Heart right ventricle (tissue), 16 donors: ENCODE measurements at regions not wholly inside any gene's neighbourhood (a gene's known extent, or its start where the extent isn't known, plus 50 kb on each side); places are given as distances from the start of the nearest gene placed in this dataset.

ENCODE experiments used
- ATAC-seq, 8 donors: fragments of 200-7000 bp; cut with Tn5 transposase; one replicate each; pipeline ENCODE4 v1.9.1; 2020; ENCODE audit warnings: mild to moderate bottlenecking in 8 of 8, moderate library complexity in 8 of 8, moderate number of reproducible peaks in 1 of 8
- DNase-seq, 2 donors: peaks; one replicate each; pipeline ENCODE4 v3.0.0-alpha.2; 2020
- H3K27ac ChIP-seq, 10 donors: fragments of 200-600 bp; sonication (generic) in 2 of 10; one replicate each; pipeline versions ENCODE4 v1.5.0 to v1.8.0; 2020 to 2022; ENCODE audit warnings: mild to moderate bottlenecking in 3 of 10
- H3K27me3 ChIP-seq, 7 donors: fragments of 200-600 bp; one replicate each; pipeline ENCODE4 v1.8.0; 2021 to 2022; ENCODE audit warnings: mild to moderate bottlenecking in 2 of 7
- H3K36me3 ChIP-seq, 9 donors: fragments of 200-600 bp; sonication (generic) in 1 of 9; one replicate each; pipeline versions ENCODE4 v1.5.0 to v1.8.0; 2020 to 2022; ENCODE audit warnings: mild to moderate bottlenecking in 2 of 9
- H3K4me1 ChIP-seq, 9 donors: fragments of 200-600 bp; sonication (generic) in 1 of 9; one replicate each; pipeline versions ENCODE4 v1.5.0 to v1.8.0; 2020 to 2022; ENCODE audit warnings: mild to moderate bottlenecking in 4 of 9
- H3K4me3 ChIP-seq, 10 donors: fragments of 200-600 bp; sonication (generic) in 2 of 10; one replicate each; pipeline versions ENCODE4 v1.5.0 to v1.8.0; 2020 to 2022; ENCODE audit warnings: mild to moderate bottlenecking in 7 of 10, moderate library complexity in 2 of 10
- H3K9me3 ChIP-seq, 11 donors: fragments of 200-600 bp in 10 of 11; sonication (generic) in 2 of 11; one replicate each; pipeline versions ENCODE4 v1.5.0 to v1.8.0; 2013 to 2022; ENCODE audit warnings: mild to moderate bottlenecking in 2 of 11, control low read depth in 1 of 11, moderate library complexity in 1 of 11
- WGBS, 2 donors: extraction: QIAGEN DNeasy Blood & Tissue Kit; methylation state at CpG; one replicate each; pipeline ENCODE4 v1.1.7; 2013; ENCODE audit warnings: inconsistent platforms in 1 of 2; 5-methylcytosine and 5-hydroxymethylcytosine counted together
- intact Hi-C, 10 donors: fragments of 100-400 bp; cut with DNase I; formaldehyde crosslinking; loops; one replicate each; pipeline versions ENCODE4 v1.11.1 to v1.14.2; 2022
- TF ChIP-seq, protein P1 (sequence below), 9 donors: fragments of 200-600 bp; sonication (generic) in 2 of 9; IDR thresholded peaks; one replicate each; pipeline versions ENCODE4 v1.5.0 to v1.8.0; 2021 to 2022; ENCODE audit warnings: antibody characterized with exemption in 9 of 9, mild to moderate bottlenecking in 5 of 9, moderate library complexity in 1 of 9
- donor health status: Arrhythmogenic right ventricular cardiomyopathy.
- donor health status: ischemic (EF 13 %, LVEDD 7.1; RV severe dilation, severe dysfunction).
- donor health status: healthy with polysubstance abuse.
- donor health status: DM: no; HTN: yes; CAD: no.
- donor health status: DM: no; HTN: no; CAD: no.
- donor health status: ischemic (EF 25% LVEDD 6.9; RV normal size, moderate dysfunction).
- donor health status: ischemic (EF 25% LVEDD 5.7; RV mildly dilated, moderate dysfunction).
- donor health status: healthy.
- donor health status: DM: yes; HTN: yes; CAD: no.
- donor health status: Ischemic cardiomyopathy.
- donor health status: ischemic (EF 35%, LVEDD 5.7; RV mildly dilated, moderate dysfunction).
- donor health status: nonischemic (EF 11% LVEDD 7.7; RV severe dilation, severe dysfunction).
- donor health status: DM: yes; HTN: yes; CAD: no.
- donor health status: PGD.
- donor health status: ischemic (EF 29% LVEDD 5.4; RV normal size, mild dysfunction).
- donor health status: nonischemic (EF 23%, LVEDD 6.1; RV moderate dilation, normal function).

DNA sequence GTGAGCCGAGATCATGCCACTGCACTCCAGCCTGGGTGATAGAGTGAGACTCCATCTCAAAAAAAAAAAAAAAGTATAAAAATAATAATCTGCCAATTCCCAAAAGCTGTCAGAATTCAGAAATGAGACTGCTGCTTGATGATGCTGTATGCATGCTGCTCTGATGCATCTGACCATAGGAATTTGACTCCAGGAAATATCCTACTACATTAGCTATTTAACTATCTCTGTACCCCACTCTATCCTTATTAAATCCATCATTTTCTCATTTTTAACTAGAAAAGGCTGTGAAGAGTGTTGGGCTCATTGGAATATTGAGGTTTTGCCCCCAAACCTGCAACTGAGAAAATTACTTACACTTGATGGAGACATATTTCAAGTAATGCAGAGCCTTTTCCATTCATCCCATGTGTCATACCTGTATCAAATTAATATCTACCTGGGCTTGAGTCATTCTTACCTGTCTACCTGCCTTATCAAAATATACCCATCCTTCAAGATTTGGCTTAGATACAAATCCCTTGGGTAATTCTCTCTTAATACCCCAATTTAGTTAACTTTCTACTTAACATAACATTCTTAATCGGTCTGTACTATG lies 135.2 kb upstream of the PREP start:
- Histone ChIP-seq H3K4me1 (no peaks in the 10 kb centered on the region), H3K27me3 (no peaks in the 10 kb centered on the region), H3K9me3 (no peaks in the 10 kb centered on the region), H3K36me3 (no peaks in the 10 kb centered on the region), H3K4me3 (no peak overlapping the region), H3K27ac (no peak overlapping the region)
- TF ChIP-seq, protein P1, sequence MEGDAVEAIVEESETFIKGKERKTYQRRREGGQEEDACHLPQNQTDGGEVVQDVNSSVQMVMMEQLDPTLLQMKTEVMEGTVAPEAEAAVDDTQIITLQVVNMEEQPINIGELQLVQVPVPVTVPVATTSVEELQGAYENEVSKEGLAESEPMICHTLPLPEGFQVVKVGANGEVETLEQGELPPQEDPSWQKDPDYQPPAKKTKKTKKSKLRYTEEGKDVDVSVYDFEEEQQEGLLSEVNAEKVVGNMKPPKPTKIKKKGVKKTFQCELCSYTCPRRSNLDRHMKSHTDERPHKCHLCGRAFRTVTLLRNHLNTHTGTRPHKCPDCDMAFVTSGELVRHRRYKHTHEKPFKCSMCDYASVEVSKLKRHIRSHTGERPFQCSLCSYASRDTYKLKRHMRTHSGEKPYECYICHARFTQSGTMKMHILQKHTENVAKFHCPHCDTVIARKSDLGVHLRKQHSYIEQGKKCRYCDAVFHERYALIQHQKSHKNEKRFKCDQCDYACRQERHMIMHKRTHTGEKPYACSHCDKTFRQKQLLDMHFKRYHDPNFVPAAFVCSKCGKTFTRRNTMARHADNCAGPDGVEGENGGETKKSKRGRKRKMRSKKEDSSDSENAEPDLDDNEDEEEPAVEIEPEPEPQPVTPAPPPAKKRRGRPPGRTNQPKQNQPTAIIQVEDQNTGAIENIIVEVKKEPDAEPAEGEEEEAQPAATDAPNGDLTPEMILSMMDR (IDR thresholded peaks at IDR 0.05), result no peak
- intact Hi-C loops, result no loop called here
- ATAC-seq (no peak), DNase-seq (no peak)
- WGBS, 2 donors, result 85 to 93% methylated on average over 2 of the region's 2 CpGs

DNA sequence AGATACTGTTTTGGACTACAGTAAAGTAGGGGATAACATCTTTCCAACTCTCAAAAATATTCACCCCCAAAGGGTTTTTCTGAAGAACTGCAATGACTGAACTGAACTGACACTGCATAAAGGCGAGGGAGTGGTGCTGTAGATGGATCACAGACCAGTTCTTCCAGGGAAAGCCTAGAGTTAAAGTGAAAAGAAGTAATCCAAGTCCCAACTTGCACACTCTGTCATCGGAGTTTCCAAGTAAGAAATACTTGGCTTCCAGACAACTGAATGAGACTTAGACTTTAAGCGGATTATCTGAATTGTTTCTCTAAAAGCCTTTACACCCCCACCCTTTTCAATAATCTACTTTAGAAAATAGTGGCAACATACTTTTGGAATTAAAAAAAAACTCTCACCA lies 134.1 kb upstream of the PREP start:
- ATAC-seq, result no peak
- no peak for DNase-seq
- Histone ChIP-seq H3K4me1 (no peaks in the 10 kb centered on the region), H3K9me3 (no peaks in the 10 kb centered on the region), H3K36me3 (no peaks in the 10 kb centered on the region), H3K27me3 (no peaks in the 10 kb centered on the region), H3K27ac (no peak overlapping the region), H3K4me3 (no peak overlapping the region)
- 66 to 71% methylated on average over 3 of the region's 3 CpGs for WGBS, 2 donors
- intact Hi-C loops, result no loop called here
- TF ChIP-seq, protein P1 (IDR thresholded peaks at IDR 0.05), result no peak

DNA sequence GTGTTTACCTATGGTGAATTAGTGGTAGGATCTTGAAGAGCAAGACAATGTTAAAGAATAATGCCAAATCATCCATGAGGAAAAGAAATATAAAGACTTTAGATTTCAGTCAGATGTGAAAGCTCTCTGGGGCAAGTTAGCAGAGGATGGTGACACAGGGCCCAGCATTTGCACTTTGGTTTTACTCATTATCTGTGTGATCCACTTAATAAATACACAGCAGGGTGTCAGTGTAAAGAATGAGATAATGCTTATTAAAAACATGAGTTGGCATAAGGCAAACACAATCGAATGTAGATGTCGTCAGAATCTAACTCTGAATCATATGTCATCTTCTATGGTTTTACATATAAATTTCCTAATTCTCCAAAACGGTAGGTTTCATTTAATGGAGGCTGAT lies 130.4 kb upstream of the PREP start:
- Histone ChIP-seq H3K36me3 (no peaks in the 10 kb centered on the region), H3K9me3 (no peaks in the 10 kb centered on the region), H3K27me3 (no peaks in the 10 kb centered on the region), H3K4me1 (no peaks in the 10 kb centered on the region), H3K27ac (no peak overlapping the region), H3K4me3 (no peak overlapping the region)
- intact Hi-C loops, result no loop called here
- DNase-seq (no peak), ATAC-seq (no peak)
- TF ChIP-seq, protein P1 (IDR thresholded peaks at IDR 0.05), result no peak
- WGBS, 2 donors, result 87 to 94% methylated on average over 3 of the region's 3 CpGs

DNA sequence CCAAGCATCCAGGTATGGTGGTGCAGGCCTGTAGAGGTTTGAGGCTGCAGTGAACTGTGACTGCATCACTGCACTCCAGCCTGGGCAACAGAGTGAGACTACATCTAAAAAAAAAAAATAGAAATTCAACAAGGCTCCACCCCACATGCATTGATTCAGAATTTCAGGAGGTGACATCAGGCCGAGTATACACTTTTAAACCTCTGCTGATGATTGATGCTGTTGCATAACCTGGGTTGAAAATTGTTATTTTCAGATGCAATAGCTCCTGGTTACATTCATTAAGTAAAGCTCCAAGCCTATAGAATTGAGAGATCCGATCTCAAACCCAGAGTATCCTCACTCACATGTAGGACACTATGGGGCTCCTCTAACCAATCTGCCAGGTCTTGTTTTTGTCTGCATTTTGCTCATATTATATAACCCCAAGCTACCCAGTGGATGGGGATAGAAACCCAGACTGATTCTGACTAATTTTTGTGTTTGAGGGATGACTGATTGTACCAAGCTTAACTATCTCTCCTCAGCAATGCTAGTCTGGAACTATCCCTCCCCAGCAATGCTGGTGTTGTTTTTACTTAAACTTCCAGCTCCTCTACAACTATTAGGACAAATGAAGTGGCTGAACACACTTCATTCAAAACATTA lies 123.5 kb upstream of the PREP start:
- intact Hi-C loops, result no loop called here
- DNase-seq (no peak), ATAC-seq (no peak)
- WGBS, 2 donors, result 84 to 91% methylated on average over 2 of the region's 2 CpGs
- no peak overlapping the region for H3K4me3 ChIP-seq
- peaks cover 0 to 6% (median 0%) of the 10 kb centered on the region in 11 donors for H3K9me3 ChIP-seq
- TF ChIP-seq, protein P1 (IDR thresholded peaks at IDR 0.05), result no peak
- no peak overlapping the region for H3K27ac ChIP-seq
- H3K27me3 ChIP-seq, result no peaks in the 10 kb centered on the region
- H3K4me1 ChIP-seq, result no peaks in the 10 kb centered on the region
- H3K36me3 ChIP-seq, result no peaks in the 10 kb centered on the region
